Forelimb muscle (tissue), 1 donor: ENCODE measurements at regions not wholly inside any gene's neighbourhood (a gene's known extent, or its start where the extent isn't known, plus 50 kb on each side); places are given as distances from the start of the nearest gene placed in this dataset.

ENCODE experiments used
- DNase-seq: peaks from one replicate; pipeline ENCODE4 v3.0.0-alpha.2; 2013; ENCODE audit warnings: low read depth

DNA sequence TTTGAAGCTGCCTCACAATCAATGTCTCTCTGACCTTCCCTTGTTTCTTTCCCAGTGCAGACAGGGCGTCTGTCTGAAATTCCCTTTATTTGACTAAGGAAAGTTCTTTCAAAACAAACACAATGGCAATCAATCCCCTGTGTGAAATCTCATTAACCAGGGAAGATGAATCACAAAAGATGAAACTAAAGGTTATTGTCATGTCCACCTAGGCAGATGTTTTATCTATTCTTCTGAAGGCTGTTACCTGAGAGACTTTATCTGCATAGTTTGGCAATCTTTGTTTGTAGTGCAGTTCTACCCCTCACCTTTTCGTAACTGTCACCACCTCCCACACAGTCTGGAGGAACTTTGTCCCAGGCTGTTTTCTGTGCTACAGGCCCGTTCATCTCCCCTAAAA, 217.5 kb upstream of the RIOK2 start:
- DNase-seq = no peak

DNA sequence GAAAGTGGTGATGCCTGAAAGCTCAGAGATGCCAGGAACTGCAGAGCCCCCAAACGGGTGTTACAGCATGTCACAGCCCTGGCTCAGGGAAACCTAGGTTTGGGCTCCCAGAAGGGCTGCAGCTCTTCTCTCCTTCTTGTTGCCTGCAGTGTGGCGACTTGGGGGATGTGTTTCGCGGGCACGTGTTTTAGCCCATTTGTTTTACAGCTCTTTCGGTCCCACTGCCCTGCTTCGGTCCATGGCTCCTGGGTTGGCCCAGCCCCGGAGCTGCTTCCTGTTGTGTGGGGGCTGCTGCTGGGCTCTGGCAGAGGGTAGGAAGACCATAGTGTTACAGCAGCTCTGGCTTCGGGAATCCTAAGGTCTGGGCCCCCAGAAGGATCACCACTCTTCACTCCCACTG, 222.9 kb upstream of the RIOK2 start:
- DNase-seq = no peak

DNA sequence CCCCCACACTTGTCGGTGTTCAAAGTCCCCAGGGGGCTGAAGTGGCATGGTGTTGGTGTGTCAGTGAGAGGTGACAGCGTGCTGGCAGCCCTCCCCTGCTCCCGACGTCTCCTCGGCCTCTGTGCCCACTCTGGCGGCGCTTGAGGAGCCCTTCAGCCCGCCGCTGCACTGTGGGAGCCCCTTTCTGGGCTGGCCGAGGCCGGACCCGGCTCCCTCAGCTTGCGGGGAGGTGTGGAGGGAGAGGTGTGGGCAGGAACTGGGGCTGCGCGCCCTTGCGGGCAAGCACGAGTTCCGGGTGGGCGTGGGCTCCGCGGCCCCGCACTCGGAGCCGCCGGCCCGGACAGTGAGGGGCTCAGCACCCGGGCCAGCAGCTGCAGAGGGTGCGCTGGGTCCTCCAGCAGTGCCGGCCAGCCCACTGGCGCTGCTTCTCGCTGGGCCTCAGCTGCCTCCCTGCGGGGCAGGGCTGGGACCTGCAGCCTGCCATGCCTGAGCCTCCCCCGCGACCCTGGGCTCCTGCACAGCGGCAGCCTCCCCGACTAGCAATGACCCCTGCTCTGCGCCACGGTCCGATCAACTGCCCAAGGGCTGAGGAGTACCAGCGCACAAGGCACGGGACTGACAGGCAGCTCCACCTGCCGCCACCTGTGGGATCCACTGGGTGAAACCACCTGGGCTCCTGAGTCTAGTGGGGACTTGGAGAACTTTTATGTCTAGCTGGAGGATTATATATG, 224.1 kb upstream of the RIOK2 start:
- DNase-seq = no peak

DNA sequence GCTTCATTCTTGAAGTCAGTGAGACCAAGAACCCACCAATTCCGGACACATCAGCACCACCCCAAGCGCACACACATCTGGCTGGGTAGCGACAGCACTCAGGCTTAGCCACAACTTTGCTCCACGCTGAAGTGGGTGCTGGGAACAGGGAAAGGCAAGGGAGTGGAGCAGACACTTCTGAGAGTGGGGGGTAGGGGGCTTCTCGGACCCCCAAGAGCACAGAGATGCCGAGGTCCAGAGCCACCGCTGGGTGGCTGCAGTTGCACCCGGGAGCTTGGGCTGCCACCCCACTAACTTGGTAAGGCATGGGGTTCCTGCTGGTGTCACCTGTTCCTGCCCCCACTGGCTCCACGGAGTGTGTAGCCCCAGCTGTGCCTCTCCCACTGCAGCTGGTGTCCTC, 225.3 kb upstream of the RIOK2 start:
- DNase-seq = no peak

DNA sequence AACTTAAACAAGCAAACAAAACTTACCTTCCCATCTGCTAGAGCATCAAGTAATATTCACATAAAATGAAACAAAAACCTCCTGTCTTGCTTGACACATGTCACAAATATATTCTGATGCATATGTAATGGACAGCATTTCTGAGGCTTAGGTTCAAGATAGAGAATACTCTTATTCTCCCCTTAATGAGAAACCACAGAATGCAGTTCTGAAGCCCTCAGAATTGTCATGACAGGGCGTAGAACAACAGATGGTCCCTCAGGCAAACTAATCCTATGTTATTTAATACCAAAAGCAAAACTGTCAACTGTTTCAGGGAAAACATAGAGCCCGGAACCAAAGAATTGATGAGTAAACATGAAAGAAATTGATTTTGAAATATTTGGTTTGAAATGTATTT, 229.9 kb upstream of the RIOK2 start:
- DNase-seq = no peak

DNA sequence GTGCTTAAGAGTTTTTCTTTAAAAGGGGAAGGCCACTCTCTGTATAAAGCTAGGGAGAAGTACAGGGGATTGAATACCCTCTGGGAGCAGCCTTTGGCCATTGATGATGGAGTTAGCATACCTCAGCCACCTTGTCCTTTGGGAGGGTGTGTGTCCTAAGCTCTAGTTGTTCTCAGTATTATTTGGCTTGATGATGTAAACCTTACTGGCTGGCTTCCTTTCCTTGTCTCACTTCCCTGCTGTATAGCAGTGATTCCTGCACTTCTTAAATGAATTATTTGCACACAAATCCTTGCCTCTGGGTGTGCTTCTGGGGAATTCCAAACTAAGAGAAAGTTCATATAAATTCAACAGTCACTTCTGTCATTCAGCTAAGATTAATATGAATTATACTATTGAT, 234.9 kb upstream of the RIOK2 start:
- DNase-seq = no peak

DNA sequence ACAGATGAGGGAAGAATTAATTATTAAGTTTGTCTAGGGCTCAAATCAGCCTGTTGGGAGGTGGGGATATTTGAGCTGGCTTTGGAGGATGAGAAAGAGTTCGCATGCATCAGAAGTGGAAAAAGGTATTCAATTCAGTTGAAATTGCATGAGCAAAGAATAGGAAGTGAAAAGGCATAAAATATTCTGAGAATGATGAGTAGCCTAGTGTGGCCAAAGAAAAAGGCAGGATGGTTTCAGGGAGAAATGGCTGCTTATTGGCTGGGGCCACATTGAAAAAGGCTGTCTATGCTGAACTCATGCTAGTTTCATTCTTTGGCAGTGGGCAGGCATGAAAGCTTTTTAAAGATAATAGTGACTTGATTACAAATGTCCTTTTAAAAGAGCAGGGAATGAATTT, 235.4 kb upstream of the RIOK2 start:
- DNase-seq = no peak

DNA sequence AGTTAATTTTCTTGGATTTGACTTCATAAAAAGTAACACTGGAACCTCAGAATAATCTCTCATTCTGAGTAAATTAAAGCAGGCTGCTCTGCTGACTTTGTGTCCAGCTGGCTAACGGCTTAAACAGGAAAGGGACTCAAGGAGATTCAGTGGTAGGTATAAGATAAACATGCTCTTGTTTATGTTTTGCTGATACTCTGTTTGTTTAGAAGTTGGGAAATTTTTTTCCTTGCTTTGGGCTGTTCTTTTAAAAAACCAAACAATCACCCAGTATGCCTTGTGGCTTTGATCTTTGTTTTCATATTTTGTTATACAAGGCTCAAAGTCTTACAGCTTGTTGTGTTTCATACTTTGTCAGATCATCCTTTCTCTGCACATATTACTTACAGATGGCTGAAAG, 237.6 kb upstream of the RIOK2 start:
- DNase-seq = no peak

DNA sequence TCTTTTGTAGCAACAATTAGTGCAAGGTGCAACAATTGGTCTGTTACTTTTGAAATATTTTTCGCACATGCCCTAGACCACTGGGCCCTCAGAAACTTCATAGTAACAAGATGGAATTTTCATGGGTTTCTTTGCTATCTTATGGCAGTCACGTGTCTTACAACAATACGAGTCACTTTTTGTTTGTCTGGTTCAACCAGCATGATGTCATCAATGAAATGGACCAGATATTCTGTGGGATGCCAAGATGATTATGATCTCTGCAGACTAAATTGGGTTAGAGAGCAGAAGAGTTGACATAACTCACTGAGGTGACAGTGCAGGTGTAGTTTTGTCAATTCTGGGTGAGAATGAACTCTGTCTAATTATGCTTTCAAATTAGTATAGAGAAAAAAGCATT, 239.6 kb upstream of the RIOK2 start:
- DNase-seq = no peak

DNA sequence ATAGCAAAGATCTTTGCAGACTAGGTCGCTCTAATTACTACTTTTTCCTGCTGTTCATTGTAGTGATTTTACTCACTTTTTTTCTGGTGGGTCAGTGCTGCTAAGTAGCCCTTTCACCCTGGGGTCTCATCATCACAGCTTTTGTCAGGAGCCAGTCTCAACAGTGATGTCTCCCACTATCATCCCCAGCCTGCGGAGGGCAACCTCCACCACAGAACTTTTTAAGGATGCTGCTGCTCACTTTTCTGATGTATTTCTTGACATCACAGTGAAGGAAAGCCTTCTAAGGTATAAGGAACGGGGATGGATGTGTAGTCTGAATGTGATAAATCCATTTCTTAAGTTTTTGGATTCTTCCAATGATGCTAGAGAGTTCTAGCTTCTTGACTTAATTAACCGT, 242.5 kb upstream of the RIOK2 start:
- no peak for DNase-seq

DNA sequence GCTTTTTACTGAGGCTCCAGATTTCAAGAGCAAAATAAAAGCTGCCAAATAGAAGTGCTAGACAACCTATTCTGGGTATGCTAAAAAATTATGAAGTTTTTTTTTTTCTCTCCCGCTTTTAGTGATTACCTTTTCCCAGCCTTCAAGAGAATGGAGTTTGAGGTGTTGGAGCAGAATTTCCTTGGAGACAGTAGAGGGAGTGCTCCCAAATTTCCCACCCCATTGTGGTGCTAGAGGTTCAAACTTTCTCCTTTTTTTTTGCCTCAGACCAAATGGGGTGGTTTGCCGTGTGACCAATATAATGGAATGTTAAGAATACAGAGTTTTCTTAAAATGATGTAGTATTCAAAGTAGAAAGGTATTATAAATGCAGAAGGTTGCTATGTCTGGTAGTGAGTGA, 244.2 kb upstream of the RIOK2 start:
- no peak for DNase-seq

DNA sequence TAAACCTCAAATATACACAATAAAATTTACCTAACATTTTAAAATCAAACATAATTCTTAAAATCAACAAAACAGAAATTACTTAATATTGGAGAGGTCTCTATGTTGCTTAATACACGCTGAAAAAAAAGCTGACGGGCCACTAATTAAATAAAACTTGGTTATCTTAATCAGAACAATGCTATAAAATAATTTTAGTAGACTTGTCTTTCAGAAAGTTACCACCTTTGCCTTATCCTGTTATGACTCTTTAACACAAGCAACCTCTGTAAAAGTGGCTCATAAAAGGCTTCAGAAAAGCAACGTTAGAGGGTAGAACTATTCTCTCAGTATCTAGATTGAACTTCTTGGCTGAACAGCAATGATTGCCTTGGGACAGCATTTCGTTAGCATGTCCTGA, 251.0 kb upstream of the RIOK2 start:
- DNase-seq = no peak

DNA sequence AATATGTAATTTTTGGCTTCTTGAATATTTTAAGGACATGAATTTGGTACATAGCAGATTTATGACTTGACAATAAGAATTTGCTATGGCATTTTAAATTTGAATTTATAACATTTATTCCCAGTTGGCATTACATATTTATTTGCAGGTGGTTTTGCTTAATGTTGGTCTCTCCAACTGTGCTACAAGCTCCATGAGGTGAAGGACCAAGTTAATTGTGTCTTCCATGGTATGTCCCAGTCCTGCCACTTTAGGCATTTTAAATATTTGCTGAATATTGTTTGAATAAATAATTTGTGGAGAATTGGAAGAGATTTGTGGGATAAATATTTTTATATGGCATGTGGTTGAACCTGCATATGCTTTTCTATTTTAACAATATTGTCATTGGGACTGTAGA, 253.4 kb upstream of the RIOK2 start:
- DNase-seq = no peak

DNA sequence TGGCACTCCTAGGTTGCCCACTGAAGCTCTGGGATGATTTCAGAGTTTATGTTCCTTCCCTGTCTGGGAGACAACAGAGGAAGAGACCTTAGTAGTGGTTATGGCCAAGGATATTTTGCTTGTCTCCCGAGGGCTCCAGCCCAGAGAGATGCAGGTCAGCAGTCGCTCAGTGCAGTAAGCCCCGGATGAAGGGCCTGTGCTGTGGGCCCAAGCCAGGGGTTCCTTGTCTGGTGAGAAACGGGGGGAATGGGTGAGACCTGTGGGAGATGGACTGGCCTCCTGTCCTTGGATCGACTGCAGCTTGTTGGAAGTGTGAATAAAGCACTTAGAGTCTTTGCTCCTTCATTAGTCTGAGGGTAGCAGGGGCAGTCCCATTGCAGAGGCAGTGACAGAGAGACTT, 260.7 kb upstream of the RIOK2 start:
- DNase-seq = no peak

DNA sequence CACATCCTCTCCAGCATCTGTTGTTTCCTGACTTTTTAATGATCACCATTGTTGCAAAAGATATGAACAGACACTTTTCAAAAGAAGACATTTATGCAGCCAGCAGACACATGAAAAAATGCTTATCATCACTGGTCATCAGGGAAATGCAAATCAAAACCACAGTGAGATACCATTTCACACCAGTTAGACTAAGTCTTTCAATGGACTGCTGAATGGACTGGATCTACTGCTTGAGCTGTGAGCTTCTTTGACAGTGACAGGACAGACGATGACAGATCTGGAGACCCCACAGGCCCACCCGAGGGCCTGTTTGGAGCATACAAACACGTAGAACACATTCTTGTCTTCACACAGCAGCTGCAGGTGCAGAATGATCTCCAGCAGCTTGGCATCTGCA, 266.1 kb upstream of the RIOK2 start:
- DNase-seq = no peak

DNA sequence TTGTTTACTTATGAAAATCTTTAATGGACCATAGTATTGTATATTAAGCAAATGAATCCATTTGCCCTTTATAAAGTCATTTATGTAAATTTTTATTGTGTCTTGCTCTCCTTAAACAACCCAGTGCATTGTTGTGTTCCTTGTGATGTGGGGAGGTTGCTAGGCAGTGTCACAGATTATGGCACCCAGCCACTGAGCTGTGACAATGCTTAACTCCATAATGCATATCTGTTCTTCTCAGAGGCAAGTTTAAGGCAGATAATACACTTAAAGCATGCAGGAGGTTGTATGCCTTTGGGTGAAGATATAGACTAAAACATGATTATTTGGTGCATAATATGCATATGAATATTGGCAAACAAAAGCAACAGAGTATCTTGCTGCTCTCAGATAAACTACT, 269.6 kb upstream of the RIOK2 start:
- no peak for DNase-seq

DNA sequence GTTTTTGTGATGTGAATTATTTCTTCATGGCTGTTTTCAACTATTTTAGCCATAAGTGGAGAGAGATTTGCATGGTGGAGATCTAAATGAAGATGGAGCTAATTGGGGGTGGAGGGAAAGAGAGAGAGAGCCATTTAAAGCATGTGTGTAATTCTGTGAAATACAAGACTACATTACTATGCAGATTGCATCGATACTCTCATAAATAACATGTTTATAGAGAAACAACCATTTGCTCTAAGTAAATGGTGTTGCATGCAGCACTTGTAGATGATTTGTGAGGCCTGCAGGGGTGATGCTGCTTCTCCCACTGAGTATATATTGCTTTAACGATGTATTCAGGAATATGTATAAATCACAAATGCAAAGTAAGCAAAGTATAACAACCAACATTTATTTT, 270.2 kb upstream of the RIOK2 start:
- DNase-seq = no peak

DNA sequence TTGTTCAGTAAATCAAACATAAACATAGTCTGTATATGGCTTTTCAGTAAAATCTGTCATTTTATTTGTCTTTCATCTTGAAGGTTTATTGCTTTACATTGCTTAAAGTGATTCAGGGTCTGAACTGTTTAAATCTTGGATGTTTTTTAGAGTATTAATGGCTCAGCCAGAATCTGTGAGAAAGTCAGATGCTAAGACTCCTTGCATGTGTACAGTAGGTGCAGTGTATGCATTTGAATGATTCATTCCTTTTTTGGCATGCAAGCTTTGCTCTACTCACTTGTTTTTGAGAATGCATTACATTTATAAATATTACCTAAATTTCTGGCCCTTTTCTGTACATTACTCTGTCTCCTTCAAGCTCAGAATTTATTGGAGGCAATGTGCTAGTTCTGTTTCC, 271.0 kb upstream of the RIOK2 start:
- no peak for DNase-seq

DNA sequence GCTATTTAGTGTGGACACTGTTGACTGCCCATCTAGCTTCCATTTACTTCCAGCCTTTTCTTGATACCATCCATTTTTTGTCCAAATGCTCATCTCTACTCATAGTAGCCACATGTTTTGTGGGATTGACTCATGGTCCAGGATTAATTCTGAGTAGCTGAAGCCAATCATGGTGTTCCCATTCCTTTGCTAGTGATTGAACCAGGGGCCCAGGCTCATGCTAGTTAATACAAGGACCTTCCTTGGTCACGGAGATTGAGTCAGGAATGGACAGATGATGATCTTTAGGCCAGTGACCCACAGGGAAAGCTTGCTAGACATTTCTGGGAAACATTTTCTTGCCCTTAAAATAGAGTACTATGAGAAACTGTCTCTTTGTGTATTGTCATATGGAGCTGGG, 272.9 kb upstream of the RIOK2 start:
- no peak for DNase-seq

DNA sequence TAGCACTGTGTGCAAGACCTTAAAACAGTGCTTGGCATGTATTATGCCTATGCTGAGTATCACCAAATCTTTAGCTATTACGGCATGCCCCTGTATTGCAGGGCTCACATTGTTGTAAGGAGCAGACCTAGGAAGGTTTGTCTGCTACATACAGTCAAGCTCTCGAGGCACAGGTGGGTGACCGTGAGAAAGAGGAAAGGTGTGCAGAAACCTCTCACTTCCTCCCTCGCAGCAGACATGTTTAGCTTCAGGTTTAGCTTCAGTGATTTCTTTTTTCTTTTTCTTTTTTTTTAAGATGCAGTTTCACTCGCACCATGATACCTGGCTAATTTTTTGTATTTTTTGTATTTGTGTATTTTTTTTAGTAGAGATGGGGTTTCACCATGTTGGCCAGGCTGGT, 275.8 kb upstream of the RIOK2 start:
- no peak for DNase-seq

DNA sequence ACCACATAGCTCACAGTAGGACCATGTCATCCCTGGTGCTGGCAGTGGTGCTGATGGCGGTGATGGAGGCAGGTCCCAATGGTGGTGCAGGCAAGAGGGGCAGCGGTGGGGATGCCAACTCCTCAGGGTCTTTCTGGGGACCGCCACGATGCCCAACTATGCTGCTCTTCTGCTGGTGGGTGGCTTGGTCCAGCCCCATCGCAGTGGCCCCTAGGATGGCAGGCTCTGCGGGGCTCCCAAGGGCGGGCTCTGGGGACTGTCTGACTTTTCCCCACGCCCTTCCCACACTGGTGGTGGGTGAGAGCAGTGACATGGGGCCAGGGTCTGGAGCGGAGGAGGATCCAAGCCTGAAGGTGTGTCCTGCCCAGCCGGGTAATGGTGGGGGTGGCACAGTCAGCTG, 288.9 kb upstream of the RIOK2 start:
- DNase-seq = no peak

DNA sequence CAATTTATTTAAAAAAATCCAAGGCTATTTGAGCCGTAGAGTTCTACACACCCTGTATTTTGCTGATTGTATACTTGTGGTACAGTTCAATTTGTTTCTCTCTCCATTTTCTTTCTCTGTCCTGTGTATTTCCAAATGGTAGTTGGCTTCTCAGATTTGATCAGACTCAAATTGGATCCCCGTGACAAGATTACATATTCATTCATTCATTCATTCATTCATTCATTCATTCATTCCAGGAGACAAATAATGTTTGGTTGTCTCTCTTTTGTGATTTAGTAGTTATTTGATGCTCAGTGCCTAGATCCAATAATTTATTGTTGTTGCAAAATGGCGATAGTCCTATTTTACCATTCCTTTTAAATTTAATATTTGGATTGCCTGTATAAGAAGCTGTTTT, 292.8 kb upstream of the RIOK2 start:
- no peak for DNase-seq

DNA sequence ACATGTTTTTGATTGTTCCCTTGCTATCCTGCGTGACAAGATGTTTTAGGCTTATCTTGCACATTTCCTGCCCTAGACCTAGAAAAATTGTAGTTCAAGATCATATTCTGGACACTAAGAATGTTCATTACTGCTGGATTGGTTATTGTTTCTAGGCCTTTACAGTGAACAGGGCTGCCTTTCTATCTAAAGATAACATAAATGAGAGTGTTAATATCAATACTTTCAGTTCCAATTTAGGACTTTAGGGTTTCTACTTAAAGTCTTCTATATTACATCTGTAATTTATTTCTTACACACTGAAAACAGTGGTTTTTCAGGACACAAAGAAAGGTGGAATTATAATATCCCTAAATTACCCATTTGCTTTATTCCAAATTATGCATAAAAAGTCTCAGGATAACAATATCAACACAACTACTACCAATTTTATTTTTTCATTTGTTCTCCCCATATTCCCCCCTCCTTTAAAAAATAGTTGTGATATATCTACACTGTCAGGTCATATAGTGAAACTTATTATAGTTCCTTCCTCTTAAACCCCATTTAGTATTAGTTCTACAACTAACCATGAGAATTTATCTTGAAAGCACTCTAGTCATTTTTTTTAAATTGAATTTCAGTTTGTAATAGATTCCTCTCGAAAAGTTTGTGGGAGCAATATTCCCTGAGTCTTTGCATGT, 293.9 kb upstream of the RIOK2 start:
- no peak for DNase-seq

DNA sequence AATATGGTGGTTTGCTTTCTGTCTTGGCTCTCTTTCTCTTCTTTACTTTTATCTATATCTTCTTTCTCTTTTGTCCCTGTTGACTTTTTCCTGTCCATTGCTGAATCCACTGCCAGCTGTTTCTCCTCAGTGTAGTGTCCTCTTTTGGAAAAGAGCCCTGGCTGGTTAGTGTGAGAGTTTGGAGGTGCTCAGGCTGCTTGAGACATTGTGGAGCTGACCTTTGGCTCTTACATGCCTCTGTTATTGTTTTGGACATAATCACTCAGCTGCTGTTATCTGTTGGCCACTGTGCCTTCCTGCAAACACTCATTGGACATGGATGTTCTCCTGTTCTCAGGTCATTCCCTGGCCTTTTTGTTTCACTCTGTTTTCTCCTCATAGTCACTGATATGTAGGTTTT, 295.4 kb upstream of the RIOK2 start:
- no peak for DNase-seq
